NCI-H146 (cell line): ENCODE measurements at regions not wholly inside any gene's neighbourhood (a gene's known extent, or its start where the extent isn't known, plus 50 kb on each side); places are given as distances from the start of the nearest gene placed in this dataset.
"Not testable (repeated sequence)": the region's sequence is repeated elsewhere in the genome, so short reads cannot be mapped to it uniquely, and the experiment has no call there.

Experiments
- DNase-seq: peaks from one replicate; lab custom pipeline; 2025; lab: John Stamatoyannopoulos, UW

DNA sequence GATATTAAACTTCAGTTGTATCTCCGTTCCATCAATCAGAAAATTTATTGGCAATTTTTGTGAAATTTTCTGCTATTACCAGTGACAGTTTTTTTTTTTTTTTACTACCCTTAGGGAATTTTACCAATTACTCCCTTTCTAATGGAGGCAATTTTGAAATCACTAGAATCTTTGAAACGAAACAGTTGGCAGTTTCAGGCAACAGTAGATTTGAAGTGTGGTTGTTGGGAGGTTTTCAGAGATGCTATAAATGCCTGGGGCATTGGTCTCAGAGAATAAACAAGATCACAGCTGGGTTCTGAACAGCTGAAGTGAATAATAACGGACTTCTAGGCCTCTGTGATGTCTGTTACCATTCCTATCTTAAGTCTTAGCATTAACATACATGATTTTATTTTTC lies 535.9 kb upstream of the POT1 start:
- no peak for DNase-seq

DNA sequence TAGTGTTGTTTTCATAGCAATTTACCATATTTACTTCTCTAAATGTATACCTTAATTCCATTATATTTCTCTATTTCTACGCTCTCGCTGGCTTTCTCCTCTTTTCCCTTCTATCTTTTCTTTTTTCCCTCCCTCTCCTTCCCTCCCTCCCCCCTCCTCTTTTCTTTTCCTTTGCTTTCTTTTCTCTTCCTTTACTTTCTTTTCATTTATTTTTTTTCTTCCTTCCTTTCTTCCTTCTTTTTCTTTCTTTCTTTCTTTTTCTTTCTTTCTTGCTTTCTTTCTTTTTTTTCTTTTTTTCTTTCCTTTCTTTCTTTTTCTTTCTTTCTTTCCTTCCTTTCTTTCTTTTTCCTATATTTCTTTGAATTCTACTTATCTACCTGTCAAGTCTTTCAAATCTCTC lies 533.0 kb upstream of the POT1 start:
- no peak for DNase-seq

DNA sequence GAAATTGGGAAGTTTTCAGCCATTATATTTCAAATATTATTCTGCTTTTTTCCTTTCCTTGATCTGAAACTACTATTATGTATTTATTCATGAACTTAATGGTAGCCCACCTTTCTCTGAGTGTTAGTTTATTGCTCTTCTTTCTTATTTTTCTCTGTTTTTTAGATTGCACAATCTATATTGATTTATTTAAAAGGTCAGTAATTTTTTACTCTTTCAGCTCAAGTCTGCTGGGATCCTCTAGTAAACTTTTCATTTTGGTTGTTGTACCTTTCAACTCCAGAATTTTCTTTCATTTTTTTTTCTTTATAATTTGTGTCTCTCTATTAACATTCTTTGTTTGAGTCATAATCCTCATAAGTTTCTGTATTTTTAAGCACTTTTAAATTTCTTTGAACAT lies 529.4 kb upstream of the POT1 start:
- no peak for DNase-seq

DNA sequence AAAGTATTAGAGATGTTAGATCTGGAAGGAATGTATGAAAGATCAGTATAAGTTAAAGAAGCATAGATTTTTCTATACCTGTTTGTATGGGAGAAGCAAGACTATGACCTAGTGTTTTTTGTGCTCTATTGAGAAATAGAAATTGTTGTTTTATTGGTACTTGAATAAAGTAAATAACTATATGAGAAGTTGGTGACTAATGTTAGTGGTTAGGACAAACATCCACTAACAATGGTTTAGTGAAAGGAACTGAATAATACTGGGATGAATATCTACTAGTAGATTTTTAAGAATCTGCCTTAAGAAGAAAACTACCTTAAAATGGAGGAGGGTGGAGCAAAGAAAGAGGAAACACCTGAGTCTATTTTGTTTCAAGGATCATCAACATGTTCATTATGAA lies 521.1 kb upstream of the POT1 start:
- no peak for DNase-seq

DNA sequence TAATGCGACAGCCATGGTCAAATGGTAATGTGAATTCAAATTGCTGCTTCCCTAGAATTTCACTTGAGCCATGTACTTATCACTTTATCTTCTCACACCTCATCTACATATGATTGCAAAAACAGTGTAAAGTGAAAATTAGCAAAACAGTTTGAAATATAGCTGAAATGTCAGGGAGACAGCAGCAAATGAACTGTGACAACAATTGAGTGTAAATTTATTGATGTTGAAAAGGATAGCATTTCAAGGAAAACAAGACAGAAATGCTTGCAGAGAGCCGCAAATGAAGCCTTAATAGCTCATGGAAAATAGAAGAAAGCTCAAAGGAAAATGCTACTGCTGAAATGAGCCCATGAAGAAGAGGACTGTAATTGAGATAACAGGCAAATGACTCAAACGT lies 516.2 kb upstream of the POT1 start:
- no peak for DNase-seq

DNA sequence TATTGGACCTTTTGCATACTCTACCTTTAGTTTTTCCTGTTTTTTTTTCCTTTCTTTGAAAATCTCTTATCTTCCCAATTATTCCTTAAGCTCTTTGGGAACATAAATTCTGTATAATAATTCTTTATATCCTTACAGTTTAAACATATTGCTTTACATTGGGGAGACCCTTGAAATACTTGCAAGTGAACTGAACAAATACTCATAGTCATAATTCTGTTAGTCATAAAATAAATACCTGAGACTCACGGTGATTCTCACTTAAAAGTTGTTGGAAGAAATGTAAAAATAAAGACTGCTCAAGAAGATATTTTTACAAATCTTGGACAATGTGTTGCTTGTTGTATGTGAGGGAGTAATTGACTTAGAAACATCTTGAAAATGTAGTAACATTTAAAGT lies 515.2 kb upstream of the POT1 start:
- no peak for DNase-seq

DNA sequence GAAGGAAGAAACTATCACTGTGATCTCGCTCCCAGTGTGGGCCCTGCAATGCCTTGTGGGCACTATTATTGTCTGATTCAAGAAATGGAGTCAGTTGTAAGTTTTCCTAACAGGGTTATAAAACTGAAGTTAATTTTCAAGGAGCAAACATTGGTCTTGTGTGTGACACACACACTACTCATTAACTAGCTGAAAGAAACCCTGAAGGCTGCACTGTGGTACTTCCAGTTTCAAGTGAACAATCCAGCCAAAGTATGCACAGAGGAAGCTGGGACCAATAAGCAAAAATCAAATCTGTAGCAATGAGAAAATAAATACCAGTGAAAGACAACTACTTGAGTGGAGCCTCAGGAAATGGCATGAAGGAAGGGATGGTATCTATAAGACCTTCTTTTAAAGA lies 506.6 kb upstream of the POT1 start:
- DNase-seq = no peak

DNA sequence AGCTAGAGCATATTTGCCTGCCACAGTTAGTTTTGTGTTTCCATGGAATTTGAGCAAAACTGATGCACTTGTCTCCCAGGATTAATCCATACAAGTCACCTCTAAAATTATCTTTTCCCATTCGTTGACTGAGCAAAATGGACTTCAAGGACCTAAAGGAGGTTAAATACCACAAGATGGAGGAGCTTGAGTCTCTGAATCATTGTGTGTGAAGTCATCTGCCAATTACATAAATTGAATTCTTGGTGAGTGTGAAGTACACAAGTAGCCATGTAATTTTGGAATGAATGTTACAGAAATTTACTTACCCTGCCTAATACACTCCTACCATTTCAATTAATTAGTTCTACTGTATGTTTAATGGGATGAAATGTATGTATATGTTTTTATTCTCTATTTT lies 501.7 kb upstream of the POT1 start:
- DNase-seq = no peak

DNA sequence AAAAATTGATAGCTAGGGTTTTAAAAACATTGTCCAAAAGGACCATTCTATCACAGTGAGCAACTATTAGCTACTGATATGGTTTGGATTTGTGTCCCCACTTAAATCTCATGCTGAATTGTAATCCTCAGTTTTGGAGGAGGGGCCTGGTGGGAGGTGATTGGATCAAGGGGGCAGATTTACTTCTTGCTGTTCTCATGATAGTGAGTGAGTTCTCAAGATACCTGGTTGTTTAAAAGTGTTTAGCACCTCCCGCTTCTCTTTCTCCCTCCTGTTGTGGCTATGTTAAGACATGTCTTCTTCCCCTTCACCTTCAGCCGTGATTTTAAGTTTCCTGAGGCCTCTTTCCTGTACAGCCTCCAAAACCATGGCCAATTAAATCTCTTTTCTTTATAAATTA lies 500.4 kb upstream of the POT1 start:
- DNase-seq = no peak

DNA sequence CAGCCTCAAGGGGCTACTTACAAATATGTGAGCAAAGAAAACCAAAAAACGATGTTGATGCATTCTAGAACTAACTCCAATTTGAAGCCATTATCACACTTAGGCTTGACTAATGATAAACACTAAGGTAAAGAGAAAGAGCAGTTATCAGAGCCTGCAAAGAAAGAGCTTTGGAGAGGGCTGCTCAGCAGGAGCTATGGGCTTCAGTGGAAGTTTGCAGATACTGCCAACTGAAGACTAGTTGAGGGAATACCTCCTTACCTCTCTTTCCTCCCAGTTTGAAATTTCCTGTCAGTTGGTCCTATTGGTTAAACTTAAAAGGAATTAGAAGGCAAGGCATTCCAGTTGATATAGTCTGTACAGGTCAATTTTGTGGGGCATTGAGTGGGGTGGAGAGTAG lies 498.1 kb upstream of the POT1 start:
- DNase-seq = no peak

DNA sequence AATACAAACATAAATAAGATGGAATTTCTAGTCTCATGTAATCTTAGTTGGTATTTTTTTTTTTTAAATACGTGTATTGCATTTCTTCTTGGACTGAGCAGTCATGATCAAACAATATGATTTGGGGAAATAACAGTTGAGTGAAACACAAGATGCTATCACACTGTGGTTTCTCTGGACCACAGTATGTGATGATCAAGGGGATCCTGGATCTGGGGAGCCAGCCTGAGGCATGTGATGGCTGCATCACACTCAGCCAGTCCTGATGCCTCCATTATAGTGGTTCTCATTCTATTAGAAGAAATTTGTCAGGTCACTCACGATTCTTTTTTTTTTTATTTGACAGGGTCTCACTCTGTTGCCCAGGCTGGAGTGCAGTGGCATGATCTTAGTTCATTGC lies 495.9 kb upstream of the POT1 start:
- no peak for DNase-seq

DNA sequence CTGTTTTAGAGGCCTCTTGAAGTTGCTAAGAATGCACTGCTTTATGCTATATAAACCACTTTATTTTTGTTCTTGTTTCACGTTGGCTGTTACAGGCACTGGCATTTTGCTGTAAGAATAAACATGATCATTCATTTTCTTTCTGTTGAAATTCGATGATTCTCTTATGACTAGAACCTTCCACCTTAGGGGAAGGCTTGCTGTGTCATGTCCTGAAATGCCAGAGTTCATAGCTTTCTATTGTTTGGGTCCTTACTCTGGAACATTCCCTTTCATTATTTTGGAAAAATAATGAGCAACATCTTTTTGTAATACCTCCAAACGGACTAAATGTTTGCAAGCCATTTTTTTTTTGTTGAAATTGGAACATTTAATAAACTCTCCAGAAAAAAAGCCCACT lies 495.1 kb upstream of the POT1 start:
- DNase-seq = no peak

DNA sequence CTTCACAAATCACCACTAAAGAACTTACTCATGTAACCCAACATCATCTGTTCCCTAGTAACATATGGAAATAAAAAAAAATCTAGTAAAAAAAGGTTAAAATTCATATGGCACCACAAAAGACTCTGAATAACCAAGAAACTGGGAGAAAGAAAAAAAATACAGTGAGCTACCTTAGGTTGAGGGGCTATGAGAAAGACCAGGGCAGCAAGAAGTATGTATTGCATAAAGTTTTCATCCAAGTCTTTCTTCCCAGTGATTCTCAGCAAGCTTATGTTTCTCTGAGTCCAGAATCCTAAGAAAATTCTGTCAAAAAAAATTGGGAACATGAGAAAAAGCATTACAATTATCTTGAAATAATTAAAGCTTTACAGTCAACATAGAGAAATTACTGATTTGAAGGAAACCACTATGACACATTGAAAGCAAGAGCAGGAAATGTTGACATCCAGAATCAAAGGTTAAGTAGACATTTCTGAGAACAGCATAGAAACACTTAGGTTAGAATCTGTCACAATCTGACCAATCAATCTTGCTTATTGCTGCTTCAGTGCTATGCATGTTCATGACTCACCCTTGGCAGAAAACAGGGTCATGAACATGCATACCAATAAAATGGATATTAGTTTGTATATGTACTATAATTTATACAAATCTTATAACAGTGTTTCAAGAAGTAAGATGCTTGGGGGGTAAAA lies 494.0 kb upstream of the POT1 start:
- DNase-seq = no peak

DNA sequence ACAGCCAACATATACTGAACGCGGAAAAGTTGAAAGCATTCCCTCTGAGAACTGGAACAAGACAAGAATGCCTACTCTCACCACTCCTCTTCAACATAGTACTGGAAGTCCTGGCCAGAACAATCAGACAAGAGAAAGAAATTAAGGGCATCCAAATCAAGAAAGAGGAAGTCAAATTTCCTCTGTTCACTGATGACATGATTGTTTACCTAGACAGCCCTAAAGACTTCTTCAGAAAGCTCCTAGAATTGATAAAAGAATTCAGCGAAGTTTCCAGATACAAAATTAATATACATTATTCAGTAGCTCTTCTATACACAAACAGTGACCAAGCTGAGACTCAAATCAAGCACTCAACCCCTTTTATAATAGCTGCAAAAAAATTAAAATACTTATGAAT lies 491.8 kb upstream of the POT1 start:
- DNase-seq = not testable (repeated sequence)

DNA sequence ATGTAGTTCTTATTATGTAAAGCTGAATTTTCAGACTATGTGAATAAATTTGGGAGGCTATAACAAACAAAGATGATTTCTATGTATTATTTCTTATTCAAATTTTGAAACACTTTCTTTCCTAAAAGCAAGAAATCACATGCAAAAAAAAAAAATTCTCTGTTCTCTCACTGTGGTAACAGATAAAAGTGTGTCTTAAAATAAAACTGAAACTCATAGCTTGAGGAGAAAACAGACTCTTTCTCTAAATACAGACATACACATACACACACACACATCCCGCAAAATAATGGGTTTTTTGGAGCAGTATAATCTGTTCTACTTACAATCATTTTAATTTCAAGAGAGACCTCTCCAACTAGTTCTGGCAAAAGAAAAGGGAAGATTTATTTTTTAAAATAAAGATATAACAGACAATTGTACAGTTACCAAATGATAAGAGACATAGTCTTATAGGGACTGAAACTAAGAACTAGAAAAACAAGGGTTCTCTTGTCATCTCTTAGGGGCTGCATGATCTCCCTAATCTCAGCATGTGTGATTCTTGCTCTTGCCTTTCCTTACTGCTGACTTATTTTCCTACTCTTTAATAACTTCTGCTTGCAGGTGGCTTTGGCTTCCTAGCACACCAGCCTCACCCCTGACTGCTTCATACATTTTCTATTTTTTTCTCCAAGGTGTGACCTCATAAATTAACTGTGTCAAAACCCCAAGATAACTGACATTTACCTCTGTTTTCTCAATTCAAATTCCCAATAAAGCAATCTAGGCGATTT lies 483.5 kb upstream of the POT1 start:
- no peak for DNase-seq

DNA sequence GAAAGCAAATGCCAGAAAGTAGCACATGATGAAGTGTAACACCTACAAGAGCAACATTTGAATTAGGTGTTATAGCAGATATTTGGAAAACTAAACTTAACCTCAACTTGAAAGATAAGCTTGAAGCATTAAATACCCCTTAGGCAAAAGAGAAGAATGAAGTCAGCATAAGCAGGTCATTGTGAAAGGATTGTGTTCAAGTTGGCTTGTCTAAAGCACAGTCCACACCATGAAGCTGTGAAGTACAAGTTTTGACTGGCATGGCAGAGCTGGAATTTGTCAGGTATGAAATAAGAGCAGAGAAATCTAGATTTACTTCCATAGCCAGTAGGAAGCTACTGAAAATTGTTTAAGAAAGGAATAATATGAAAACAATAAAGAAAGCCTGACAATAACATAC lies 480.3 kb upstream of the POT1 start:
- DNase-seq = no peak

DNA sequence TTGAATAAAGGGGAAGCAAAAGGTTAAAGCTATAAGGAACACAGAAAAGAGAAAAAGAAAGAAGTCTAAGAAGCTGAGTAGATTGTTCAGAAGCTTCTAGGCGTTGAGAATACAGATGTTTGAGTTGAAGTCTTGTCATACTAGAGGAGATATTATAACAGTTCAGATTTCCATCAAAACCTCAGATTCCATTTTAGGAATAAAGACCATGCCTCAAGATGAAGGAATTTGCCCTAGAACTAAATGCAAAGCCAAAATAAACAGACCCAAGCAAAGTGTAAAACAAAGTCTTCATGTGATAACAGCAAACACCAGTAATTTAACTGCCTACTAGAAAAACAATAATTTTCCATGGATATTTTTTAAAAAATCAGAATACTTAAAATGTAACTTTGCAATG lies 476.5 kb upstream of the POT1 start:
- no peak for DNase-seq

DNA sequence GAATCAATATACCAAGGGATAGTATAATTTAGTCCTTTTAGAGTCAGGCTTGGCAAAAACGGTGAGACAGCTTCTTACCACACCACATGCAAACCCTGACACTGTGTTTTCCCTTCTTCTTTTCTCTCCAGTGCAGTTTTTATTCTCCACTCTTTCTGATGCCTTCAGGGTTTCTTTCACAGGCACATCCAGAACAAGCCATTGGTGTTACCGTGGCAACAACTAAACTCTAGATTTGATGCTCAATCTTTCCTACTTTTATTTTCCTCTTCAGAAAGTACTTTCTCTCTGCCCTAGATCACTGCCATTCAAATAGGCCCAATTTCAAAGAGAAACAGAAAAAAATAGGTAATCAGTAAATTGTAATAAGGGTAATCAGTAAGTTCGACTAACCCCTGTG lies 469.8 kb upstream of the POT1 start:
- no peak for DNase-seq

DNA sequence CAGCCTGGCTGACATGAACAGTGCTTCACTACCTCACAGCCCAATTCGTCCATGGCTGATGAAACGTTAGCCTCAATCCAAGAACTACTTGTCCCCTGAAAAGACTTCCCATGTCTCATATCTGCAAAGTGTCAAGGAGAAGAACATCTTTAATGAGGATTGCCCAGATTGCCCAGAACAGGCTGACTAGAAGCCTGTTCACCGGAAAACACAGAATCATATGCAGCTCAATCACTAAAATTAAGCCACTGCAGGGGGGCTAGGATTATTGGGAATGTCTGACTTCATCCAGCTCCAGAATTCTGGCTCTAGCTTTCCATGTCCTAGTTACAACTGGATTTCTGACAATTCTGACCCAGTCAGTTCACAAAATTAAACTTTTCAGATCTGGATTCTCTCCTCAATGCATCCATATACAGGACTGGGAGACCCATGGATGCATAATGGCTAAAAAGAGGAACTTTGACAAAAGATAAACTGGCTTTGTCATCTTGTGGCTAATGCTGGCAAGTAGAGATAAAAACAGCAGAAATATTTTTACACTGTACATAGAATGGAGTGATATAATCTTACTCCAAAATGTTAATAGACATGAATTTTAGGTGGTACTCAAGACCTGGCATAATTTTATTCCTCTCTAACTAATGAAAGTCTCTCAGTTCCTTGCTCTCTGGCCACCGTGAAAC lies 467.0 kb upstream of the POT1 start:
- DNase-seq = no peak

DNA sequence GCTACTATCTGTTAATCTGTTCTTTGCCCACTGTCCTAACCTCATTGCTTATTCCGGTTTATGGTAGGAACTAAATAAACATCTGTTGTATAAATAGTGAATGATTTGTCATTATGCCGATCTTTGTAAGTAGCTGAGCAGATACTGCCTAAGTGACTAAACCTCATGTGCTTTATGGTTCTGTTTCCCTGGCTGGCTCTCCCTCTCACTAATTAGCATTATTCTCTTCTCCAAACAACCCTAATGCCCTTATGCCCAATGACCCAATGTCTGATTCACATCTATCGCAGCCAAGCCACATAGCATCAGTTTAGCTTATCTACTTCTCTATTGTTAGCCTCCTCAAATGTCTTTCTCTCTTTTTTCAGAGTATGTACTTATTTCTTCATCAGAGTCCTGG lies 462.3 kb upstream of the POT1 start:
- DNase-seq = no peak

DNA sequence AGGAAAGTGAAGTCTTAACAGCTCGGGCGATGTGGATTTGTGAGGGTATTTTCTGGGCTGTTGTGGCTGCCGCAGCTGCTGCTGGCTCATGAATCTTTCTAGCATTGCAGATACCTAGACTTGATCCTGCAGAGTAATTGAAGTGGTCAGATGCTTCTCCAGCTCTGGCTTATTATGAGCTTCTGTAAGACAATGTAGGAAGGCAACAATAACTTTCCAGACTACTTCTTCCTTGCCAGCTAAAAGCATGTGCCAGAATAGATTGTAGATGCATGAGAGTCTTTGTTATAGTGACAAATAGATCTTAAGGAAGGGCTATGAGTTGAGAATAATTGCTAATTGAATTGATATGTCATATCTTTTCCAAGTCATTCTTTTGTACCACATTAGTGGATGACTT lies 461.4 kb upstream of the POT1 start:
- no peak for DNase-seq

DNA sequence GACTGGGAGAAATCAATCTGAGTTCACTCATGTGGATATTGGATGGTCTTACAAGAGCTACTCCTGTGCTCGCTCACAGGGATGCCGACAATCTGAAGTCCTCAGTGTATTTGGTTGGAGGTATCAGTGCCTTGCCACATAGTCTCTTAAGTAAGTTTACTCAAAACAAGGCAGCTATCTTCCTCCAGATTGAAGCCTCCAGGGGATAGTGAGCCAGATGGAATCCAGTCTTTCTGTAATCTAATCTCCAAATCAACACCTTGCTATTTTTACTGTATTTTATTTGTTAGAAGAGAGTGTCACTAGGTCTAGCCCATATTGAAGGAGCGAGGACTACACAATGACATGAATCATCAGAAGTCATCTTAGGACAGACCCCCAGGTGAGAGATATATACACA lies 456.6 kb upstream of the POT1 start:
- DNase-seq = no peak

DNA sequence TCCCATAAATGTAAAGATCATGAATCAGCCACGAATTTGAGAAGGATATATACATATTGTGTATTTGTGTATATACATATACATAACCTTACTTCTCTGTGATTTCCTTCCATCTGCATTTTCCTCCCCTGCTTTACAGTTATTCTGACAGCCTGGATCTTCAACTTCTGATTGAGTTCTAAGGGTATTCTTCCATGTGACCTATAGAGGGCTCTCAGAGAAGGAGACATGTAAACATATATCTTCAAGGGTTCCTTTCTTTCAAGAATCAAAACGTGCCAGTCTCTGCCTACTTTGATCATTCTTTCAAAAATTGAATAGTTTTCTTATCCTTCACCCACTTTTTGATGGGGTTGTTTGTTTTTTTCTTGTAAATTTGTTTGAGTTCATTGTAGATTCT lies 453.7 kb upstream of the POT1 start:
- DNase-seq = no peak
